Mesendoderm (in vitro differentiated cells): ENCODE measurements at regions not wholly inside any gene's neighbourhood (a gene's known extent, or its start where the extent isn't known, plus 50 kb on each side); places are given as distances from the start of the nearest gene placed in this dataset.
"Not testable (repeated sequence)": the region's sequence is repeated elsewhere in the genome, so short reads cannot be mapped to it uniquely, and the experiment has no call there.

Experiments
- DNase-seq: peaks from one replicate; pipeline ENCODE4 v3.0.0; 2013
- H2AK5ac ChIP-seq: 2 replicates; pipeline ENCODE4 v1.6.1; 2013; ENCODE audit warnings: low read length, inconsistent platforms
- H2BK120ac ChIP-seq: 2 replicates; pipeline ENCODE4 v1.6.1; 2013; ENCODE audit warnings: low read depth, mild to moderate bottlenecking, low read length, moderate library complexity, mixed read lengths
- H2BK15ac ChIP-seq: replicated peaks from 2 replicates; pipeline ENCODE4 v1.6.1; 2013; ENCODE audit warnings: low read depth, mild to moderate bottlenecking, moderate library complexity
- H2BK5ac ChIP-seq: 2 replicates; pipeline ENCODE4 v1.6.1; 2013; ENCODE audit warnings: low read length, inconsistent platforms
- H3K18ac ChIP-seq: 2 replicates; pipeline ENCODE4 v1.6.1; 2013; ENCODE audit warnings: mild to moderate bottlenecking, low read length, mixed read lengths
- H3K23ac ChIP-seq: one replicate; pipeline ENCODE4 v1.6.1; 2013; ENCODE audit warnings: low read length
- H3K27ac ChIP-seq: 2 replicates; pipeline ENCODE4 v1.5.1; 2013; ENCODE audit warnings: low read depth, mild to moderate bottlenecking, inconsistent platforms, low read length, moderate library complexity
- H3K27me3 ChIP-seq: 2 replicates; pipeline ENCODE4 v1.6.1; 2013; ENCODE audit warnings: low read length, control low read depth, mild to moderate bottlenecking, inconsistent platforms; ENCODE audit not compliant: insufficient read depth, poor library complexity
- H3K36me3 ChIP-seq: 2 replicates; pipeline ENCODE4 v1.6.1; 2013; ENCODE audit warnings: low read length, inconsistent platforms; ENCODE audit not compliant: control insufficient read depth, insufficient read depth
- H3K4ac ChIP-seq: one replicate; pipeline ENCODE4 v1.6.1; 2013; ENCODE audit warnings: low read depth, mild to moderate bottlenecking, low read length, moderate library complexity
- H3K4me1 ChIP-seq: 2 replicates; pipeline ENCODE4 v1.6.1; 2013; ENCODE audit warnings: low read depth, low read length, inconsistent platforms; ENCODE audit not compliant: control insufficient read depth
- H3K4me2 ChIP-seq: 2 replicates; pipeline ENCODE4 v1.6.1; 2013; ENCODE audit warnings: low read length
- H3K4me3 ChIP-seq: 2 replicates; pipeline ENCODE4 v1.5.1; 2013; ENCODE audit warnings: mild to moderate bottlenecking, low read length
- H3K56ac ChIP-seq: one replicate; pipeline ENCODE4 v1.6.1; 2013; ENCODE audit warnings: low read length
- H3K79me1 ChIP-seq: 2 replicates; pipeline ENCODE4 v1.6.1; 2013; ENCODE audit warnings: low read length, inconsistent platforms
- H3K79me2 ChIP-seq: 2 replicates; pipeline ENCODE4 v1.6.1; 2013; ENCODE audit warnings: mild to moderate bottlenecking, low read length; ENCODE audit not compliant: control insufficient read depth, insufficient read depth
- H3K9ac ChIP-seq: 2 replicates; pipeline ENCODE4 v1.6.1; 2013; ENCODE audit warnings: low read length, inconsistent platforms
- H4K5ac ChIP-seq: one replicate; pipeline ENCODE4 v1.6.1; 2013; ENCODE audit warnings: low read length
- H4K8ac ChIP-seq: one replicate; pipeline ENCODE4 v1.6.1; 2013; ENCODE audit warnings: low read depth, mild to moderate bottlenecking, control low read depth, low read length, moderate library complexity
- WGBS: extraction: QIAGEN DNeasy Blood & Tissue Kit; methylation state at CpG from one replicate; pipeline ENCODE4 v1.1.7; 2013; ENCODE audit warnings: low lambda C conversion rate, missing lambda C conversion rate; ENCODE audit not compliant: insufficient coverage; ENCODE audit errors: extremely low coverage; 5-methylcytosine and 5-hydroxymethylcytosine counted together

GRCh38 chr4:177187371-177187770 lies 122.3 kb upstream of the NEIL3 start:
- no peak overlapping the region for H2AK5ac ChIP-seq
- no peak overlapping the region for H2BK15ac ChIP-seq
- no peaks in the 10 kb centered on the region for H3K36me3 ChIP-seq
- H4K8ac ChIP-seq, result no peak overlapping the region
- no peaks in the 10 kb centered on the region for H3K4me1 ChIP-seq
- WGBS, result no CpG with 5 or more reads among the region's 2 CpGs
- H3K79me1 ChIP-seq, result no peaks in the 10 kb centered on the region
- no peak overlapping the region for H2BK120ac ChIP-seq
- H3K23ac ChIP-seq, result no peak overlapping the region
- no peak overlapping the region for H3K4me3 ChIP-seq
- no peak overlapping the region for H3K27ac ChIP-seq
- H3K9ac ChIP-seq, result no peak overlapping the region
- no peak overlapping the region for H2BK5ac ChIP-seq
- no peak overlapping the region for H3K18ac ChIP-seq
- H3K79me2 ChIP-seq, result no peaks in the 10 kb centered on the region
- no peak overlapping the region for H3K4me2 ChIP-seq
- H3K27me3 ChIP-seq, result no peaks in the 10 kb centered on the region
- H3K56ac ChIP-seq, result no peak overlapping the region
- H3K4ac ChIP-seq, result no peak overlapping the region
- no peak overlapping the region for H4K5ac ChIP-seq
- no peak for DNase-seq

- H3K79me2 ChIP-seq, result no peaks in the 10 kb centered on the region
- peak; percentile 41 for DNase-seq
- no peak overlapping the region for H3K9ac ChIP-seq
- no peaks in the 10 kb centered on the region for H3K4me1 ChIP-seq
- no peak overlapping the region for H2BK120ac ChIP-seq
- no peak overlapping the region for H3K4me2 ChIP-seq
- no peaks in the 10 kb centered on the region for H3K27me3 ChIP-seq
- no peaks in the 10 kb centered on the region for H3K36me3 ChIP-seq
- no peak overlapping the region for H4K5ac ChIP-seq
- no peaks in the 10 kb centered on the region for H3K79me1 ChIP-seq
- no peak overlapping the region for H3K4ac ChIP-seq
- no CpG with 5 or more reads among the region's 3 CpGs for WGBS
- H2BK15ac ChIP-seq, result no peak overlapping the region
- no peak overlapping the region for H3K18ac ChIP-seq
- no peak overlapping the region for H3K56ac ChIP-seq
- no peak overlapping the region for H3K4me3 ChIP-seq
- no peak overlapping the region for H3K23ac ChIP-seq
- no peak overlapping the region for H3K27ac ChIP-seq
- no peak overlapping the region for H2AK5ac ChIP-seq
- H2BK5ac ChIP-seq, result no peak overlapping the region
- no peak overlapping the region for H4K8ac ChIP-seq
These were observed 118.6 kb upstream of the NEIL3 start for GRCh38 chr4:177190995-177191580.

- H3K4me3 ChIP-seq, result no peak overlapping the region
- H4K8ac ChIP-seq, result no peak overlapping the region
- H3K4ac ChIP-seq, result no peak overlapping the region
- H3K27ac ChIP-seq, result no peak overlapping the region
- H3K79me1 ChIP-seq, result no peaks in the 10 kb centered on the region
- H2BK5ac ChIP-seq, result no peak overlapping the region
- peak; percentile 3 for DNase-seq
- H3K9ac ChIP-seq, result no peak overlapping the region
- no peak overlapping the region for H3K18ac ChIP-seq
- no peaks in the 10 kb centered on the region for H3K79me2 ChIP-seq
- no peak overlapping the region for H2BK120ac ChIP-seq
- H3K4me1 ChIP-seq, result no peaks in the 10 kb centered on the region
- WGBS, result no CpG with 5 or more reads among the region's 4 CpGs
- no peaks in the 10 kb centered on the region for H3K36me3 ChIP-seq
- H4K5ac ChIP-seq, result no peak overlapping the region
- no peak overlapping the region for H2AK5ac ChIP-seq
- no peaks in the 10 kb centered on the region for H3K27me3 ChIP-seq
- H3K4me2 ChIP-seq, result no peak overlapping the region
- H2BK15ac ChIP-seq, result no peak overlapping the region
- H3K23ac ChIP-seq, result no peak overlapping the region
- H3K56ac ChIP-seq, result no peak overlapping the region
These were observed 118.1 kb upstream of the NEIL3 start for GRCh38 chr4:177191586-177191985.

GRCh38 chr4:177191991-177192390 lies 117.7 kb upstream of the NEIL3 start:
- Histone ChIP-seq H4K8ac (no peak overlapping the region), H2BK5ac (no peak overlapping the region), H3K27ac (no peak overlapping the region), H2BK15ac (no peak overlapping the region), H2AK5ac (no peak overlapping the region), H3K4ac (no peak overlapping the region), H3K4me1 (no peaks in the 10 kb centered on the region), H3K36me3 (no peaks in the 10 kb centered on the region), H3K4me2 (no peak overlapping the region), H2BK120ac (no peak overlapping the region), H3K4me3 (no peak overlapping the region), H3K27me3 (no peaks in the 10 kb centered on the region), H3K18ac (no peak overlapping the region), H3K79me2 (no peaks in the 10 kb centered on the region), H3K79me1 (no peaks in the 10 kb centered on the region), H3K9ac (no peak overlapping the region), H3K56ac (no peak overlapping the region), H3K23ac (no peak overlapping the region), H4K5ac (no peak overlapping the region)
- no CpG with 5 or more reads among the region's 7 CpGs for WGBS
- no peak for DNase-seq

- not testable (repeated sequence) for H4K8ac ChIP-seq, H3K23ac ChIP-seq
These were observed 116.5 kb upstream of the NEIL3 start for GRCh38 chr4:177193024-177193715.

GRCh38 chr4:177194906-177195305 lies 114.8 kb upstream of the NEIL3 start:
- Histone ChIP-seq H3K79me1 (no peaks in the 10 kb centered on the region), H3K4ac (no peak overlapping the region), H3K79me2 (no peaks in the 10 kb centered on the region), H3K4me2 (no peak overlapping the region), H3K27me3 (no peaks in the 10 kb centered on the region), H3K4me3 (no peak overlapping the region), H2BK5ac (no peak overlapping the region), H3K18ac (no peak overlapping the region), H4K8ac (no peak overlapping the region), H2BK15ac (no peak overlapping the region), H2AK5ac (no peak overlapping the region), H3K4me1 (no peaks in the 10 kb centered on the region), H3K23ac (no peak overlapping the region), H3K36me3 (no peaks in the 10 kb centered on the region), H2BK120ac (no peak overlapping the region), H4K5ac (no peak overlapping the region), H3K27ac (no peak overlapping the region), H3K9ac (no peak overlapping the region), H3K56ac (no peak overlapping the region)
- no peak for DNase-seq
- WGBS, result no CpG with 5 or more reads among the region's 7 CpGs

More at GRCh38 chr4:177193024-177193715, 116.5 kb upstream of the NEIL3 start:
- not testable (repeated sequence) for H3K56ac ChIP-seq, H3K27me3 ChIP-seq, H3K79me2 ChIP-seq, H3K4me1 ChIP-seq, H2AK5ac ChIP-seq, H2BK5ac ChIP-seq, H3K18ac ChIP-seq, H4K5ac ChIP-seq, H3K4me3 ChIP-seq, DNase-seq, H3K4ac ChIP-seq, H2BK15ac ChIP-seq, H3K36me3 ChIP-seq, H3K4me2 ChIP-seq, H3K9ac ChIP-seq, H3K79me1 ChIP-seq, H2BK120ac ChIP-seq, H3K27ac ChIP-seq
- WGBS, result no CpG with 5 or more reads among the region's 47 CpGs
